IMR-90 (cell line): ENCODE measurements at regions not wholly inside any gene's neighbourhood (a gene's known extent, or its start where the extent isn't known, plus 50 kb on each side); places are given as distances from the start of the nearest gene placed in this dataset.

Source experiments
- BHLHE40 ChIP-seq: fragments of 150-350 bp; IDR thresholded peaks from 2 replicates; pipeline ENCODE4 v1.6.1; 2016; ENCODE audit warnings: mild to moderate bottlenecking, low read depth, low read length
- CEBPB ChIP-seq: IDR thresholded peaks from 2 replicates; pipeline ENCODE4 v1.6.1; 2012; ENCODE audit warnings: low read depth, low read length, improper control_type of control experiment
- CHD1 ChIP-seq: IDR thresholded peaks from 2 replicates; pipeline ENCODE4 v1.6.1; 2012; ENCODE audit warnings: low read depth, low read length, improper control_type of control experiment
- FOS ChIP-seq: fragments of 150-350 bp; IDR thresholded peaks from 2 replicates; pipeline ENCODE4 v1.6.1; 2016; ENCODE audit warnings: low read depth, low read length
- MAFK ChIP-seq: IDR thresholded peaks from 2 replicates; pipeline ENCODE4 v1.6.1; 2012; ENCODE audit warnings: low read depth, low read length, improper control_type of control experiment
- MAZ ChIP-seq: IDR thresholded peaks from 2 replicates; pipeline ENCODE4 v1.6.1; 2012; ENCODE audit warnings: low read depth, mild to moderate bottlenecking, low read length, improper control_type of control experiment, moderate library complexity, borderline replicate concordance
- MXI1 ChIP-seq: IDR thresholded peaks from 2 replicates; pipeline ENCODE4 v1.6.1; 2012; ENCODE audit warnings: low read depth, mild to moderate bottlenecking, low read length, moderate library complexity, borderline replicate concordance
- POLR2A ChIP-seq: IDR thresholded peaks from 2 replicates; pipeline ENCODE4 v1.6.1; 2012; ENCODE audit warnings: mild to moderate bottlenecking, low read depth, low read length
- RAD21 ChIP-seq: IDR thresholded peaks from 2 replicates; pipeline ENCODE4 v1.6.1; 2012; ENCODE audit warnings: low read length, improper control_type of control experiment
- RCOR1 ChIP-seq: IDR thresholded peaks from 2 replicates; pipeline ENCODE4 v1.6.1; 2012; ENCODE audit warnings: mild to moderate bottlenecking, low read length, improper control_type of control experiment; ENCODE audit not compliant: insufficient replicate concordance
- SMC3 ChIP-seq: fragments of 150-350 bp; IDR thresholded peaks from 2 replicates; pipeline ENCODE4 v1.6.1; 2016; ENCODE audit warnings: low read depth, mild to moderate bottlenecking, antibody characterized with exemption, low read length, moderate library complexity
- TF ChIP-seq, protein P1 (sequence below): conservative IDR thresholded peaks from 2 replicates; pipeline ENCODE4 v1.5.1; 2012; ENCODE audit warnings: mild to moderate bottlenecking, low read depth, low read length, improper control_type of control experiment
- TF ChIP-seq, protein P2 (sequence below): fragments of 150-350 bp; IDR thresholded peaks from 2 replicates; pipeline ENCODE4 v1.6.1; 2017; ENCODE audit warnings: mild to moderate bottlenecking, antibody characterized with exemption, low read length, low read depth
- TF ChIP-seq, protein P3 (sequence below): fragments of 150-350 bp; IDR thresholded peaks from 2 replicates; pipeline ENCODE4 v1.6.1; 2016; ENCODE audit warnings: low read depth, mild to moderate bottlenecking, low read length, moderate library complexity, borderline replicate concordance

DNA sequence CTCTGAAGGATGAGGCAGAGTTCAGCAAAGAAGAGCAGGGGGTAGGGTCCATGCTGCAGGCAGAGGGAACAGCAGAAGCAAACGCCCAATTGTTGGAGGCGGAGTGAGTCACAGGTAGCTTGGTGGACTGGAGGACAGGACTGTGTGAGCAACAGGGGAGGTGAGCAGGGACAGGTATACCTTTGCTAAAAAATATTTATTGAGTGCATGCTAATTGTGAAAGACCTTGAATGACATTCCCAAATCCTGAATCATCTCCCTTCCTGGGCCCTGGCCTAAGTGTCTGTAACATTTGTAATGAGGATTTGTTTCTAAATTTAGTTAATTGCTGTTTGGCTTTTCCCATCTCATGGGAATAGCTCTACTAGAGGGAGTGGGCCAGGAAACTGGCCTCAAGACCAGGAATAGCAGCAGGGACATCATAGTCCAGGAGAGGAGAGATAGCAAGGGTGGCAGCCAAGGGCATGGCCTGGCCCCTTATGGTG is 123.7 kb downstream of the FOXD2 start:
- TF ChIP-seq, protein P1, sequence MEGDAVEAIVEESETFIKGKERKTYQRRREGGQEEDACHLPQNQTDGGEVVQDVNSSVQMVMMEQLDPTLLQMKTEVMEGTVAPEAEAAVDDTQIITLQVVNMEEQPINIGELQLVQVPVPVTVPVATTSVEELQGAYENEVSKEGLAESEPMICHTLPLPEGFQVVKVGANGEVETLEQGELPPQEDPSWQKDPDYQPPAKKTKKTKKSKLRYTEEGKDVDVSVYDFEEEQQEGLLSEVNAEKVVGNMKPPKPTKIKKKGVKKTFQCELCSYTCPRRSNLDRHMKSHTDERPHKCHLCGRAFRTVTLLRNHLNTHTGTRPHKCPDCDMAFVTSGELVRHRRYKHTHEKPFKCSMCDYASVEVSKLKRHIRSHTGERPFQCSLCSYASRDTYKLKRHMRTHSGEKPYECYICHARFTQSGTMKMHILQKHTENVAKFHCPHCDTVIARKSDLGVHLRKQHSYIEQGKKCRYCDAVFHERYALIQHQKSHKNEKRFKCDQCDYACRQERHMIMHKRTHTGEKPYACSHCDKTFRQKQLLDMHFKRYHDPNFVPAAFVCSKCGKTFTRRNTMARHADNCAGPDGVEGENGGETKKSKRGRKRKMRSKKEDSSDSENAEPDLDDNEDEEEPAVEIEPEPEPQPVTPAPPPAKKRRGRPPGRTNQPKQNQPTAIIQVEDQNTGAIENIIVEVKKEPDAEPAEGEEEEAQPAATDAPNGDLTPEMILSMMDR: no peak
- no peak for TF ChIP-seq POLR2A
- TF ChIP-seq RAD21: no peak
- no peak for TF ChIP-seq MXI1
- TF ChIP-seq, protein P2, sequence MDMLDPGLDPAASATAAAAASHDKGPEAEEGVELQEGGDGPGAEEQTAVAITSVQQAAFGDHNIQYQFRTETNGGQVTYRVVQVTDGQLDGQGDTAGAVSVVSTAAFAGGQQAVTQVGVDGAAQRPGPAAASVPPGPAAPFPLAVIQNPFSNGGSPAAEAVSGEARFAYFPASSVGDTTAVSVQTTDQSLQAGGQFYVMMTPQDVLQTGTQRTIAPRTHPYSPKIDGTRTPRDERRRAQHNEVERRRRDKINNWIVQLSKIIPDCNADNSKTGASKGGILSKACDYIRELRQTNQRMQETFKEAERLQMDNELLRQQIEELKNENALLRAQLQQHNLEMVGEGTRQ: no peak
- no peak for TF ChIP-seq RCOR1
- TF ChIP-seq, protein P3, sequence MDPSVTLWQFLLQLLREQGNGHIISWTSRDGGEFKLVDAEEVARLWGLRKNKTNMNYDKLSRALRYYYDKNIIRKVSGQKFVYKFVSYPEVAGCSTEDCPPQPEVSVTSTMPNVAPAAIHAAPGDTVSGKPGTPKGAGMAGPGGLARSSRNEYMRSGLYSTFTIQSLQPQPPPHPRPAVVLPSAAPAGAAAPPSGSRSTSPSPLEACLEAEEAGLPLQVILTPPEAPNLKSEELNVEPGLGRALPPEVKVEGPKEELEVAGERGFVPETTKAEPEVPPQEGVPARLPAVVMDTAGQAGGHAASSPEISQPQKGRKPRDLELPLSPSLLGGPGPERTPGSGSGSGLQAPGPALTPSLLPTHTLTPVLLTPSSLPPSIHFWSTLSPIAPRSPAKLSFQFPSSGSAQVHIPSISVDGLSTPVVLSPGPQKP: no peak
- TF ChIP-seq BHLHE40: no peak
- no peak for TF ChIP-seq CEBPB
- TF ChIP-seq SMC3: no peak
- TF ChIP-seq MAZ: no peak
- no peak for TF ChIP-seq MAFK
- TF ChIP-seq CHD1: no peak
- no peak for TF ChIP-seq FOS
